Fibroblast of lung (primary cell): ENCODE measurements at regions not wholly inside any gene's neighbourhood (a gene's known extent, or its start where the extent isn't known, plus 50 kb on each side); places are given as distances from the start of the nearest gene placed in this dataset.

ENCODE experiments used
- EZH2 ChIP-seq: IDR thresholded peaks from 2 replicates; pipeline ENCODE4 v1.5.1; 2012; ENCODE audit warnings: low read length, control low read depth, mild to moderate bottlenecking; ENCODE audit errors: missing control alignments
- TF ChIP-seq, protein P1 (sequence below), 2 donors: IDR thresholded peaks in 1 of 2; conservative IDR thresholded peaks in 1 of 2; 1 replicate in 1 of 2; 2 replicates in 1 of 2; pipeline ENCODE4 v1.5.1; 2011 to 2012; ENCODE audit warnings: low read length in 2 of 2, control low read depth in 1 of 2, inconsistent platforms in 1 of 2, low read depth in 1 of 2, mild to moderate bottlenecking in 1 of 2

DNA sequence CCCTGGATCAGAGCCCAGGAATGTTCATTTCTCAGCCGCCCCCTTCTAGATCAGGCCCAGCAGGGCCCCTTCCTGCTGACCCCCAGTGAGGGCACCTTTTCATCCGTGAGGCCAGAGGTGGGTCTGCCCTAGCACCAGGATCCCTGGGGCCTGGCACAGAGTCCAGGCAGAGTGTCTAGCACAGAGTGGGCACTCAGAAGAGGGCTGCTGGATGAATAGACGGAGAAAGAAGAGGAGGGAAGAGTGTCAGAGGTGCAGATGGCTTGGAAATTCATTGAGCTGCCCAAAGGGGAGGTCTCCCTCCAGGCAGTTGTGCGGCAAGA lies 106.5 kb downstream of the CPZ start:
- TF ChIP-seq, protein P1, sequence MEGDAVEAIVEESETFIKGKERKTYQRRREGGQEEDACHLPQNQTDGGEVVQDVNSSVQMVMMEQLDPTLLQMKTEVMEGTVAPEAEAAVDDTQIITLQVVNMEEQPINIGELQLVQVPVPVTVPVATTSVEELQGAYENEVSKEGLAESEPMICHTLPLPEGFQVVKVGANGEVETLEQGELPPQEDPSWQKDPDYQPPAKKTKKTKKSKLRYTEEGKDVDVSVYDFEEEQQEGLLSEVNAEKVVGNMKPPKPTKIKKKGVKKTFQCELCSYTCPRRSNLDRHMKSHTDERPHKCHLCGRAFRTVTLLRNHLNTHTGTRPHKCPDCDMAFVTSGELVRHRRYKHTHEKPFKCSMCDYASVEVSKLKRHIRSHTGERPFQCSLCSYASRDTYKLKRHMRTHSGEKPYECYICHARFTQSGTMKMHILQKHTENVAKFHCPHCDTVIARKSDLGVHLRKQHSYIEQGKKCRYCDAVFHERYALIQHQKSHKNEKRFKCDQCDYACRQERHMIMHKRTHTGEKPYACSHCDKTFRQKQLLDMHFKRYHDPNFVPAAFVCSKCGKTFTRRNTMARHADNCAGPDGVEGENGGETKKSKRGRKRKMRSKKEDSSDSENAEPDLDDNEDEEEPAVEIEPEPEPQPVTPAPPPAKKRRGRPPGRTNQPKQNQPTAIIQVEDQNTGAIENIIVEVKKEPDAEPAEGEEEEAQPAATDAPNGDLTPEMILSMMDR (conservative IDR thresholded peaks at IDR 0.05 in 1 of 2, IDR thresholded peaks at IDR 0.05 in 1 of 2; ENCODE audit: low read depth in 1 of 2, low read length in 2 of 2): no peak
- no peak for TF ChIP-seq EZH2
